ENCODE measurements at regions not wholly inside any gene's neighbourhood (a gene's known extent, or its start where the extent isn't known, plus 50 kb on each side); places are given as distances from the start of the nearest gene placed in this dataset.
A peak's percentile ranks its signal among the peaks of the same experiment; 100 is the strongest.

DNA sequence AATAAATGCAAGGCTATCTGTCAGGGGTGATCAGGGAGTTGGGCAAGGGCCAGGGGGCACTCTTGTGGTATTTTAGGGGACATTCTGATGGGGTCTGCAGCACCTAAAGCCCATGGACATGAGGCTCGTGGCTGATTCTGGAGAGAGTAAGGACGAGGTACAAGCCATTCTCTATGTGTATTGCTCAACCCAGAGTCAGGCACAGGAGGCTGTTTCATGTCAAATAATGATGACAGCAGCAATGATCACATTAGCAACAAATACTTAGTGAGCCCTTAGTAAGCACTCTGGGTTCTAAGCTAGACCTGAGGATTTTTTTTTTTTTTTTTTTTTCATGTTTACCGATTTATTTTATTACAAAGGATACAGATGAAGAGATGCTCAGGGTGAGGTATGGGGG lies 83.5 kb upstream of the THY1 start:
- peaks cover 51 to 53% of the 10 kb centered on the region in 2 donors for H3K4me1 ChIP-seq (ENCODE audit: control insufficient read depth in 1 of 2, insufficient read depth in 2 of 2, low read length in 2 of 2)
- no peak overlapping the region for H3K9ac ChIP-seq (ENCODE audit: insufficient read depth, low read length, poor library complexity, severe bottlenecking)
- no peaks in the 10 kb centered on the region for H4K20me1 ChIP-seq (ENCODE audit: insufficient read depth, low read length)
- no peak for TF ChIP-seq CTCF (IDR thresholded peaks at IDR 0.05)
- peak in 1 of 3 donors; percentile 60 for DNase-seq
- no peak overlapping the region for H2AFZ ChIP-seq (ENCODE audit: insufficient read depth, low read depth, low read length, poor library complexity, severe bottlenecking)
- WGBS (ENCODE audit: insufficient coverage): no CpG with 5 or more reads among the region's 3 CpGs
- H3K4me1 Mint-ChIP-seq: peaks cover 54% of the 10 kb centered on the region
- H3K27me3 Mint-ChIP-seq (ENCODE audit: low read depth in 3 of 3): peaks cover 0 to 5% (median 3%) of the 10 kb centered on the region in 3 donors
- no peaks in the 10 kb centered on the region for H3K9me3 ChIP-seq (replicated peaks in 1 of 2; ENCODE audit: control insufficient read depth in 1 of 2, insufficient read depth in 1 of 2, low read length in 2 of 2)
- H3K4me3 Mint-ChIP-seq: no peak overlapping the region
- peaks cover 6 to 14% (median 9%) of the 10 kb centered on the region in 7 donors for H3K9me3 Mint-ChIP-seq
- H3K27me3 ChIP-seq (ENCODE audit: control insufficient read depth in 2 of 2, insufficient read depth in 2 of 2, low read length in 2 of 2): no peaks in the 10 kb centered on the region
- peaks cover 0 to 2% of the 10 kb centered on the region in 2 donors for H3K36me3 Mint-ChIP-seq
- no peaks in the 10 kb centered on the region for H3K79me2 ChIP-seq (ENCODE audit: insufficient read depth, low read length)
- peak overlapping the region in 4 of 7 donors; percentile 23 to 80 (median 44) for H3K27ac Mint-ChIP-seq
- intact Hi-C loops (cut with micrococcal nuclease): no loop called here
- no peaks in the 10 kb centered on the region for H3K36me3 ChIP-seq (replicated peaks in 1 of 2; ENCODE audit: control insufficient read depth in 1 of 2, insufficient read depth in 2 of 2, low read length in 2 of 2)
- peak overlapping the region in 1 of 2 donors; percentile 55 for H3K27ac ChIP-seq (ENCODE audit: low read depth in 1 of 2, low read length in 2 of 2)
- no peak overlapping the region for H3K4me2 ChIP-seq (replicated peaks; ENCODE audit: extremely low read depth, low read length, poor library complexity, severe bottlenecking)
- no peak overlapping the region for H3K4me3 ChIP-seq (replicated peaks in 1 of 3; ENCODE audit: low read depth in 2 of 3, low read length in 3 of 3)

GRCh38 chr11:119505861-119506260 lies 82.9 kb upstream of the THY1 start:
- H3K4me1 Mint-ChIP-seq: peaks cover 53% of the 10 kb centered on the region
- Histone ChIP-seq H3K4me3 (replicated peaks in 1 of 3; ENCODE audit: low read depth in 2 of 3, low read length in 3 of 3) (no peak overlapping the region), H3K27ac (ENCODE audit: low read depth in 1 of 2, low read length in 2 of 2) (peak overlapping the region in 1 of 2 donors; percentile 55), H3K4me1 (ENCODE audit: control insufficient read depth in 1 of 2, insufficient read depth in 2 of 2, low read length in 2 of 2) (peaks cover 50 to 52% of the 10 kb centered on the region in 2 donors), H2AFZ (ENCODE audit: insufficient read depth, low read depth, low read length, poor library complexity, severe bottlenecking) (no peak overlapping the region), H3K27me3 (ENCODE audit: control insufficient read depth in 2 of 2, insufficient read depth in 2 of 2, low read length in 2 of 2) (no peaks in the 10 kb centered on the region), H3K4me2 (replicated peaks; ENCODE audit: extremely low read depth, low read length, poor library complexity, severe bottlenecking) (peak overlapping the region; percentile 29), H3K36me3 (replicated peaks in 1 of 2; ENCODE audit: control insufficient read depth in 1 of 2, insufficient read depth in 2 of 2, low read length in 2 of 2) (no peaks in the 10 kb centered on the region), H3K9ac (ENCODE audit: insufficient read depth, low read length, poor library complexity, severe bottlenecking) (no peak overlapping the region), H4K20me1 (ENCODE audit: insufficient read depth, low read length) (no peaks in the 10 kb centered on the region), H3K79me2 (ENCODE audit: insufficient read depth, low read length) (no peaks in the 10 kb centered on the region), H3K9me3 (replicated peaks in 1 of 2; ENCODE audit: control insufficient read depth in 1 of 2, insufficient read depth in 1 of 2, low read length in 2 of 2) (no peaks in the 10 kb centered on the region)
- TF ChIP-seq CTCF (IDR thresholded peaks at IDR 0.05): no peak
- no peak overlapping the region for H3K4me3 Mint-ChIP-seq
- peak in 2 of 3 donors; percentile 58 to 72 for DNase-seq
- H3K9me3 Mint-ChIP-seq: peaks cover 6 to 14% (median 9%) of the 10 kb centered on the region in 7 donors
- H3K27me3 Mint-ChIP-seq (ENCODE audit: low read depth in 3 of 3): peaks cover 2 to 5% (median 3%) of the 10 kb centered on the region in 3 donors
- peak overlapping the region in 3 of 7 donors; percentile 23 to 80 (median 46) for H3K27ac Mint-ChIP-seq
- intact Hi-C loops (cut with micrococcal nuclease): no loop called here
- 62% methylated on average over 7 of the region's 8 CpGs for WGBS (ENCODE audit: insufficient coverage)
- peaks cover 0 to 2% of the 10 kb centered on the region in 2 donors for H3K36me3 Mint-ChIP-seq
